GM12878 (cell line): ENCODE measurements at regions not wholly inside any gene's neighbourhood (a gene's known extent, or its start where the extent isn't known, plus 50 kb on each side); places are given as distances from the start of the nearest gene placed in this dataset.

Experiments
- ATF7 ChIP-seq: fragments of 450-650 bp; IDR thresholded peaks from 2 replicates; pipeline ENCODE4 v1.6.1; 2016; ENCODE audit warnings: low read depth, mild to moderate bottlenecking
- BMI1 ChIP-seq: fragments of 450-650 bp; IDR thresholded peaks from 2 replicates; pipeline ENCODE4 v1.6.1; 2016; ENCODE audit warnings: mild to moderate bottlenecking, moderate library complexity, borderline replicate concordance
- CHD2 ChIP-seq: IDR thresholded peaks from 2 replicates; pipeline ENCODE4 v1.6.1; 2011; ENCODE audit warnings: low read depth, low read length, improper control_type of control experiment, borderline replicate concordance
- FOS ChIP-seq: IDR thresholded peaks from 3 replicates; pipeline ENCODE4 v1.6.1; 2011; ENCODE audit warnings: borderline replicate concordance; ENCODE audit not compliant: insufficient read length; ENCODE audit errors: extremely low read depth
- FOXM1 ChIP-seq: IDR thresholded peaks from 2 replicates; pipeline ENCODE4 v1.6.1; 2012; ENCODE audit warnings: low read depth, mild to moderate bottlenecking, inconsistent platforms, low read length, moderate library complexity
- HCFC1 ChIP-seq: fragments of 150-350 bp; IDR thresholded peaks from 2 replicates; pipeline ENCODE4 v1.6.1; 2014; ENCODE audit warnings: low read length
- MXI1 ChIP-seq: fragments of 150-350 bp; IDR thresholded peaks from 2 replicates; pipeline ENCODE4 v1.6.1; 2011; ENCODE audit warnings: low read depth, mild to moderate bottlenecking, inconsistent platforms, low read length, improper control_type of control experiment
- POLR2A ChIP-seq: IDR thresholded peaks from 2 replicates; pipeline ENCODE4 v1.6.1; 2011; ENCODE audit warnings: low read depth, mild to moderate bottlenecking, low read length
- POLR2AphosphoS5 ChIP-seq: IDR thresholded peaks from 2 replicates; pipeline ENCODE4 v1.6.1; 2011; ENCODE audit warnings: mild to moderate bottlenecking, low read length, inconsistent platforms
- RFX5 ChIP-seq: IDR thresholded peaks from 2 replicates; pipeline ENCODE4 v1.6.1; 2011; ENCODE audit warnings: low read depth, low read length, improper control_type of control experiment
- TF ChIP-seq, protein P1 (sequence below), 3 experiments: IDR thresholded peaks in 2 of 3; conservative IDR thresholded peaks in 1 of 3; 2 replicates each; pipeline ENCODE4 v1.5.1; 2011; ENCODE audit warnings: low read depth in 3 of 3, low read length in 3 of 3, mild to moderate bottlenecking in 3 of 3, control low read depth in 2 of 3, moderate library complexity in 2 of 3, inconsistent platforms in 1 of 3, mixed read lengths in 1 of 3; ENCODE audit not compliant: control insufficient read depth in 2 of 3, insufficient read depth in 1 of 3; ENCODE audit errors: extremely low read depth in 1 of 3
- TF ChIP-seq, protein P2 (sequence below): IDR thresholded peaks from 2 replicates; pipeline ENCODE4 v1.6.1; 2012; ENCODE audit warnings: mild to moderate bottlenecking, low read depth, low read length
- TF ChIP-seq, protein P3 (sequence below): IDR thresholded peaks from 2 replicates; pipeline ENCODE4 v1.6.1; 2011; ENCODE audit warnings: borderline replicate concordance, low read depth, mild to moderate bottlenecking, moderate library complexity, low read length; ENCODE audit not compliant: insufficient read depth, poor library complexity, severe bottlenecking

DNA sequence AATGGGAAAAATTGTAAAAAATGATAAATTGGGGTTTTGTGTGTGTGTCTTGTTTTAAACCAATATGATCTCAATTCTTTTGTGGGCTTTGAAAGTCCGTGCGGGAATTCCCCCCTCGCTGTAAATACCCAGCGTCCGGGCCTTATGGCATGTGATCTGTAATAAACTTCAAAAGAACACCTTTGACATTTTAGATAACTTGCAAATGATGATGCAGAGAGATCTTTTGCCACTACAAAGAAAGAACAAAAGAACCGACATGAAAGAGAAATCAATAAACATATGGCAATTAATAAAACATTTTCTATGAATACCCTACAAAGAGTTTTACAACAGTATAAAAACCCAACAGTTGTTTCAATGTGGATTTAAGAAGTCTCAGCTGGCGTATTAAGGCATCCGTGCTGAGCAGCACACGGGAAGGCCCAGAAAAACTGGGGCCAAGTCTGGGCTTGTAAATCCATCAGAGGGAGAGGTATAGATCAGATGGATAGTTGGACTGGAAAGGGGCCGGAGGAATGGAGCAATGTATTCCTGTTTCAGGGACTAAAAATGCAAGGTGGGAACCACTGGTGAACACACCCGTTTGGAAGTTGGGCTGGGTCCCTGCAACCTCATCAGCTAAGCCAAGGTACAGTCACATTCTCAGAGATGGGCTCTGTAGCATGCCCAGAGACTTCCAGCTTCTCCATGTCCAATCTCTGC lies 115.2 kb downstream of the IRX5 start:
- TF ChIP-seq, protein P1, sequence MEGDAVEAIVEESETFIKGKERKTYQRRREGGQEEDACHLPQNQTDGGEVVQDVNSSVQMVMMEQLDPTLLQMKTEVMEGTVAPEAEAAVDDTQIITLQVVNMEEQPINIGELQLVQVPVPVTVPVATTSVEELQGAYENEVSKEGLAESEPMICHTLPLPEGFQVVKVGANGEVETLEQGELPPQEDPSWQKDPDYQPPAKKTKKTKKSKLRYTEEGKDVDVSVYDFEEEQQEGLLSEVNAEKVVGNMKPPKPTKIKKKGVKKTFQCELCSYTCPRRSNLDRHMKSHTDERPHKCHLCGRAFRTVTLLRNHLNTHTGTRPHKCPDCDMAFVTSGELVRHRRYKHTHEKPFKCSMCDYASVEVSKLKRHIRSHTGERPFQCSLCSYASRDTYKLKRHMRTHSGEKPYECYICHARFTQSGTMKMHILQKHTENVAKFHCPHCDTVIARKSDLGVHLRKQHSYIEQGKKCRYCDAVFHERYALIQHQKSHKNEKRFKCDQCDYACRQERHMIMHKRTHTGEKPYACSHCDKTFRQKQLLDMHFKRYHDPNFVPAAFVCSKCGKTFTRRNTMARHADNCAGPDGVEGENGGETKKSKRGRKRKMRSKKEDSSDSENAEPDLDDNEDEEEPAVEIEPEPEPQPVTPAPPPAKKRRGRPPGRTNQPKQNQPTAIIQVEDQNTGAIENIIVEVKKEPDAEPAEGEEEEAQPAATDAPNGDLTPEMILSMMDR (IDR thresholded peaks at IDR 0.05 in 2 of 3, conservative IDR thresholded peaks at IDR 0.05 in 1 of 3; ENCODE audit: control insufficient read depth in 2 of 3, extremely low read depth in 1 of 3, insufficient read depth in 1 of 3, low read depth in 3 of 3, low read length in 3 of 3), result no peak
- TF ChIP-seq FOXM1 (no peak), CHD2 (no peak), POLR2AphosphoS5 (no peak), POLR2A (no peak), BMI1 (no peak), ATF7 (no peak), HCFC1 (no peak), MXI1 (no peak), FOS (no peak), RFX5 (no peak)
- TF ChIP-seq, protein P2, sequence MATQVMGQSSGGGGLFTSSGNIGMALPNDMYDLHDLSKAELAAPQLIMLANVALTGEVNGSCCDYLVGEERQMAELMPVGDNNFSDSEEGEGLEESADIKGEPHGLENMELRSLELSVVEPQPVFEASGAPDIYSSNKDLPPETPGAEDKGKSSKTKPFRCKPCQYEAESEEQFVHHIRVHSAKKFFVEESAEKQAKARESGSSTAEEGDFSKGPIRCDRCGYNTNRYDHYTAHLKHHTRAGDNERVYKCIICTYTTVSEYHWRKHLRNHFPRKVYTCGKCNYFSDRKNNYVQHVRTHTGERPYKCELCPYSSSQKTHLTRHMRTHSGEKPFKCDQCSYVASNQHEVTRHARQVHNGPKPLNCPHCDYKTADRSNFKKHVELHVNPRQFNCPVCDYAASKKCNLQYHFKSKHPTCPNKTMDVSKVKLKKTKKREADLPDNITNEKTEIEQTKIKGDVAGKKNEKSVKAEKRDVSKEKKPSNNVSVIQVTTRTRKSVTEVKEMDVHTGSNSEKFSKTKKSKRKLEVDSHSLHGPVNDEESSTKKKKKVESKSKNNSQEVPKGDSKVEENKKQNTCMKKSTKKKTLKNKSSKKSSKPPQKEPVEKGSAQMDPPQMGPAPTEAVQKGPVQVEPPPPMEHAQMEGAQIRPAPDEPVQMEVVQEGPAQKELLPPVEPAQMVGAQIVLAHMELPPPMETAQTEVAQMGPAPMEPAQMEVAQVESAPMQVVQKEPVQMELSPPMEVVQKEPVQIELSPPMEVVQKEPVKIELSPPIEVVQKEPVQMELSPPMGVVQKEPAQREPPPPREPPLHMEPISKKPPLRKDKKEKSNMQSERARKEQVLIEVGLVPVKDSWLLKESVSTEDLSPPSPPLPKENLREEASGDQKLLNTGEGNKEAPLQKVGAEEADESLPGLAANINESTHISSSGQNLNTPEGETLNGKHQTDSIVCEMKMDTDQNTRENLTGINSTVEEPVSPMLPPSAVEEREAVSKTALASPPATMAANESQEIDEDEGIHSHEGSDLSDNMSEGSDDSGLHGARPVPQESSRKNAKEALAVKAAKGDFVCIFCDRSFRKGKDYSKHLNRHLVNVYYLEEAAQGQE, result no peak
- TF ChIP-seq, protein P3, sequence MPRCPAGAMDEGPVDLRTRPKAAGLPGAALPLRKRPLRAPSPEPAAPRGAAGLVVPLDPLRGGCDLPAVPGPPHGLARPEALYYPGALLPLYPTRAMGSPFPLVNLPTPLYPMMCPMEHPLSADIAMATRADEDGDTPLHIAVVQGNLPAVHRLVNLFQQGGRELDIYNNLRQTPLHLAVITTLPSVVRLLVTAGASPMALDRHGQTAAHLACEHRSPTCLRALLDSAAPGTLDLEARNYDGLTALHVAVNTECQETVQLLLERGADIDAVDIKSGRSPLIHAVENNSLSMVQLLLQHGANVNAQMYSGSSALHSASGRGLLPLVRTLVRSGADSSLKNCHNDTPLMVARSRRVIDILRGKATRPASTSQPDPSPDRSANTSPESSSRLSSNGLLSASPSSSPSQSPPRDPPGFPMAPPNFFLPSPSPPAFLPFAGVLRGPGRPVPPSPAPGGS, result no peak
